GM10248 (cell line): ENCODE measurements at regions not wholly inside any gene's neighbourhood (a gene's known extent, or its start where the extent isn't known, plus 50 kb on each side); places are given as distances from the start of the nearest gene placed in this dataset.

Experiments used
- CTCF ChIA-PET: fragments of 300-600 bp; sonication (Branson Sonifier 250); formaldehyde crosslinking; extraction: SDS; loops from one replicate; lab custom pipeline; 2021; ENCODE audit warnings: antibody characterized with exemption; lab: Yijun Ruan, JAX
- POLR2A ChIA-PET: fragments of 350-650 bp; sonication (Branson Sonifier 250); formaldehyde crosslinking; extraction: SDS; loops from one replicate; lab custom pipeline; 2020; ENCODE audit warnings: antibody characterized with exemption; lab: Yijun Ruan, JAX
- DNase-seq: peaks from one replicate; pipeline ENCODE4 v3.0.0; 2012; ENCODE audit errors: extremely low spot score
- CTCF ChIP-seq: IDR thresholded peaks from 2 replicates; pipeline ENCODE4 v1.5.1; 2012; ENCODE audit warnings: mild to moderate bottlenecking, low read depth; ENCODE audit errors: extremely low read depth, missing control alignments, control extremely low read depth

DNA sequence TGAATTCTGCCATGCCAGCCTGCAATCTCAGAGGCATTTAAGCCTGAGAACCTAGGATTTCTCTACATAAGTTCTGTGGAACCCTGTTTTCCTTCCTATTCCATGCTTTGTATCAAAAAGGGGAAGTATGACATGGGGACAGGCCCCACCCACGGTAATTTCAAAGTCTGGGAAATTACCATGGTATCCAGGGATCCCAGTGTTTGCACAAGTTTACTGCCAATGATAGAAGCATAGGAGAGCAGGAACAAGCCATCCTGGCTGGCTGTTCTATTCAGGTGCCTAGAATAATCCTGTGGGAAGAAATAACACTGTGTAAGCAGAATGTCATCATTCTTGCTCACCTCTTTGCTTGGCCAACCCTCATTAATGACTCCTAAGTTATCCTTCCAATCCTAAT is 53.8 kb upstream of the ATP1B1 start:
- TF ChIP-seq CTCF: no peak
- ChIA-PET POLR2A (no interaction called here), CTCF (interaction anchor here (1.1 kb wide), 2 partner anchors 10 to 92 kb away, joined by 3 read pairs; no protein-coding TSS in a partner anchor)
- DNase-seq: no peak

GRCh38 chr1:169053196-169053595 is 53.3 kb upstream of the ATP1B1 start:
- CTCF ChIA-PET: no interaction called here
- no peak for TF ChIP-seq CTCF
- no peak for DNase-seq
- POLR2A ChIA-PET: no interaction called here
